Hepatocyte (in vitro differentiated cells): ENCODE measurements at regions not wholly inside any gene's neighbourhood (a gene's known extent, or its start where the extent isn't known, plus 50 kb on each side); places are given as distances from the start of the nearest gene placed in this dataset.

Source experiments
- DNase-seq: peaks from one replicate; pipeline ENCODE4 v3.0.0-alpha.2; 2016; ENCODE audit warnings: low spot score
- H2AFZ ChIP-seq: fragments of 200-600 bp; sonication (generic); 2 replicates; pipeline ENCODE4 v1.6.0; 2016; ENCODE audit warnings: antibody characterized with exemption, mild to moderate bottlenecking
- H3K27ac ChIP-seq: fragments of 200-600 bp; sonication (generic); 2 replicates; pipeline ENCODE4 v1.5.1; 2016; ENCODE audit warnings: mild to moderate bottlenecking
- H3K27me3 ChIP-seq: fragments of 200-600 bp; sonication (generic); 2 replicates; pipeline ENCODE4 v1.6.1; 2016
- H3K36me3 ChIP-seq: fragments of 200-600 bp; sonication (generic); replicated peaks from 2 replicates; pipeline ENCODE4 v1.5.1; 2016; ENCODE audit warnings: low read depth; ENCODE audit not compliant: insufficient read depth
- H3K4me1 ChIP-seq: fragments of 200-600 bp; sonication (generic); 2 replicates; pipeline ENCODE4 v1.5.1; 2016; ENCODE audit warnings: mild to moderate bottlenecking, moderate library complexity; ENCODE audit not compliant: insufficient read depth
- H3K4me2 ChIP-seq: fragments of 200-600 bp; sonication (generic); 2 replicates; pipeline ENCODE4 v1.6.0; 2016
- H3K4me3 ChIP-seq: fragments of 200-600 bp; sonication (generic); 2 replicates; pipeline ENCODE4 v1.5.1; 2016; ENCODE audit warnings: mild to moderate bottlenecking
- H3K79me2 ChIP-seq: fragments of 200-600 bp; sonication (generic); 2 replicates; pipeline ENCODE4 v1.6.0; 2017; ENCODE audit warnings: mild to moderate bottlenecking
- H3K9me2 ChIP-seq: fragments of 200-600 bp; sonication (generic); replicated peaks from 2 replicates; pipeline ENCODE4 v1.6.0; 2017; ENCODE audit warnings: mild to moderate bottlenecking; ENCODE audit not compliant: insufficient read depth
- H3K9me3 ChIP-seq: fragments of 200-600 bp; sonication (generic); 2 replicates; pipeline ENCODE4 v1.5.1; 2016; ENCODE audit warnings: low read depth, mild to moderate bottlenecking
- H4K20me1 ChIP-seq: fragments of 200-600 bp; sonication (generic); 2 replicates; pipeline ENCODE4 v1.6.0; 2016; ENCODE audit warnings: mild to moderate bottlenecking; ENCODE audit not compliant: insufficient read depth, poor library complexity, severe bottlenecking
- EZH2 ChIP-seq: fragments of 200-600 bp; sonication (generic); IDR thresholded peaks from 2 replicates; pipeline ENCODE4 v1.6.1; 2016; ENCODE audit warnings: antibody characterized with exemption, mild to moderate bottlenecking, borderline replicate concordance
- EZH2phosphoT487 ChIP-seq: fragments of 200-600 bp; sonication (generic); IDR thresholded peaks from one replicate; pipeline ENCODE4 v1.6.1; 2018; ENCODE audit warnings: antibody characterized with exemption, mild to moderate bottlenecking, low read depth, moderate library complexity; ENCODE audit not compliant: unreplicated experiment, severe bottlenecking
- WGBS: methylation state at CpG from one replicate; pipeline ENCODE4 v1.1.6; 2016; ENCODE audit warnings: low lambda C conversion rate; ENCODE audit errors: missing lambda C conversion rate; 5-methylcytosine and 5-hydroxymethylcytosine counted together
- TF ChIP-seq, protein P1 (sequence below): fragments of 200-600 bp; sonication (generic); IDR thresholded peaks from 2 replicates; pipeline ENCODE4 v1.5.1; 2016; ENCODE audit warnings: antibody characterized with exemption, mild to moderate bottlenecking; ENCODE audit not compliant: poor library complexity

DNA sequence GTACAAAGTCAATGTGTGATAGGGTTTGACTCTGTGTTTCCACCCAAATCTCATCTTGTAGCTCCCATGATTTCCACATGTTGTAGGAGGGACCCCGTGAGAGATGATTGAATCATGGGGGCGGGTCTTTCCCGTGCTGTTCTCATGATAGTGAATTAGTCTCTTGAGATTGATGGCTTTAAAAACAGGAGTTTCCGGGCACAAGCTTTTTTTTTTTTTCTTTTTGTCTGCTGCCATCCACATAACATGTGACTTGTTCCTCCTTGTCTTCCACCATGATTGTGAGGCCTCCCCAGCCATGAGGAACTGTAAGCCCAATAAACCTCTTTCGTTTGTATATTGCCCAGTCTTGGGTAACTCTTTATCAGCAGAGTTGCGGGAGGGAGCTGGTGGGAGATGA, 259.6 kb downstream of the TUSC7 start:
- Histone ChIP-seq H3K27me3 (no peaks in the 10 kb centered on the region), H3K27ac (no peak overlapping the region), H3K9me3 (no peaks in the 10 kb centered on the region), H3K4me2 (no peak overlapping the region), H3K9me2 (no peaks in the 10 kb centered on the region), H3K79me2 (no peaks in the 10 kb centered on the region), H2AFZ (no peak overlapping the region), H3K4me1 (no peaks in the 10 kb centered on the region), H3K36me3 (no peaks in the 10 kb centered on the region), H4K20me1 (no peaks in the 10 kb centered on the region), H3K4me3 (no peak overlapping the region)
- DNase-seq, result no peak
- TF ChIP-seq EZH2phosphoT487, result no peak
- TF ChIP-seq, protein P1, sequence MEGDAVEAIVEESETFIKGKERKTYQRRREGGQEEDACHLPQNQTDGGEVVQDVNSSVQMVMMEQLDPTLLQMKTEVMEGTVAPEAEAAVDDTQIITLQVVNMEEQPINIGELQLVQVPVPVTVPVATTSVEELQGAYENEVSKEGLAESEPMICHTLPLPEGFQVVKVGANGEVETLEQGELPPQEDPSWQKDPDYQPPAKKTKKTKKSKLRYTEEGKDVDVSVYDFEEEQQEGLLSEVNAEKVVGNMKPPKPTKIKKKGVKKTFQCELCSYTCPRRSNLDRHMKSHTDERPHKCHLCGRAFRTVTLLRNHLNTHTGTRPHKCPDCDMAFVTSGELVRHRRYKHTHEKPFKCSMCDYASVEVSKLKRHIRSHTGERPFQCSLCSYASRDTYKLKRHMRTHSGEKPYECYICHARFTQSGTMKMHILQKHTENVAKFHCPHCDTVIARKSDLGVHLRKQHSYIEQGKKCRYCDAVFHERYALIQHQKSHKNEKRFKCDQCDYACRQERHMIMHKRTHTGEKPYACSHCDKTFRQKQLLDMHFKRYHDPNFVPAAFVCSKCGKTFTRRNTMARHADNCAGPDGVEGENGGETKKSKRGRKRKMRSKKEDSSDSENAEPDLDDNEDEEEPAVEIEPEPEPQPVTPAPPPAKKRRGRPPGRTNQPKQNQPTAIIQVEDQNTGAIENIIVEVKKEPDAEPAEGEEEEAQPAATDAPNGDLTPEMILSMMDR, result no peak
- no peak for TF ChIP-seq EZH2
- 91% methylated on average over 6 of the region's 6 CpGs for WGBS

DNA sequence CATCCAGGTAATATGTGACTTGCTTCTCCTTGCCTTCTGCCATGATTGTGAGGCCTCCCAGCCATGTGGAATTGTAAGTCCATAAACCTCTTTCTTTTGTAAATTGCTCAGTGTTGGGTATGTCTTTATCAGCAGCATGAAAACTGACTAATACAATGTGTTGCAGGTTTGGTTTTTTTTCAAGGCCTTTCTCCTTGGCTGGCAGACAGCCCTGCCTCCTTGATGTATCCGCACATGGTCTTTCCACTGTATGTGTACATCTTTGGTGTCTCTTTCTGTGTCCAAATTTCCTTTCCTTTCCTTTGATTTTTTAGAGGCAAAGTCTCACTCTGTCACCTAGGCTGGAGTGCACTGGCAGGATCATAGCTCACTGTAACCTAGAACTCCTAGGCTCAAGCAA, 260.1 kb downstream of the TUSC7 start:
- Histone ChIP-seq H3K27ac (no peak overlapping the region), H3K4me1 (no peaks in the 10 kb centered on the region), H3K36me3 (no peaks in the 10 kb centered on the region), H3K4me3 (no peak overlapping the region), H3K9me3 (no peaks in the 10 kb centered on the region), H2AFZ (no peak overlapping the region), H3K4me2 (no peak overlapping the region), H3K79me2 (no peaks in the 10 kb centered on the region), H3K9me2 (no peaks in the 10 kb centered on the region), H3K27me3 (no peaks in the 10 kb centered on the region), H4K20me1 (no peaks in the 10 kb centered on the region)
- WGBS, result 100% methylated on average over 1 of the region's 1 CpG
- no peak for TF ChIP-seq EZH2
- TF ChIP-seq, protein P1, result no peak
- TF ChIP-seq EZH2phosphoT487, result no peak
- no peak for DNase-seq

DNA sequence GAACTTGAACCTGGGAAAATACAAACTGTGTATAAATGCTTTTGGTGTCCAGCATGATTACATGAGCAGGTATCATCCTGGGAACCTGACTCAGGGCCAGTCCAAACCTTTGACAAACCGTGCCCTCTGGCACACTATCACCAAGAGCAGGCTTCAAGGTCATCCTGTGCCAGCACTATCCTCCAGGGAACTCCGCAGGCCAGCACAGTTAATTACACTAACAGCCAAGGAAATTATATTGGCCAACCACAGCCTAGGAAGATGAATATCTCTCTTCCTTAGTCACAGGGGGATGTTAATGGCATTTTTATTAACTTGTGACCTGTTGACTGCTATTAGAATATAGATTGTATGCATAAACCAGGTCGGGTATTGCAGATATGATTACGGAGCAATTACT, 262.0 kb downstream of the TUSC7 start:
- no peak overlapping the region for H3K27ac ChIP-seq
- TF ChIP-seq, protein P1, result no peak
- TF ChIP-seq EZH2, result no peak
- no peak for TF ChIP-seq EZH2phosphoT487

DNA sequence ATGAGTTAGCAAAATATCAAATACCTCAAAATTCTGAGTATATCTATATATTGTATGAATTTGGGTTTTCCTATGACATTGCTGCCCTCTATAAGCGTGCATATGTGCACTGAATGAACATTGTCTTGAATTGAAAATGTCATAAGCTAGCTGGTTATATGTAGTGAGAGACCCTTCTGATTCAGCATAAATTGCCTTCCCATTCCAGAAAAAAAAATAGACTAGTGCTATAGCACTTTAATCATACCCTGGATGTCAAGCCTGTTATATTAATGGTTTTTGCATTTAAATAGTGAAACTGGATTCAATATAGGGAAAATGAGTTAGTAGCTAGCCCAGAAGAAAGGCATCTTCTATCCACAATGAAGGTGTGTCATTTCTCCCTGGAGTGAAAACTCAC, 265.1 kb downstream of the TUSC7 start:
- no peaks in the 10 kb centered on the region for H3K9me2 ChIP-seq
- no peaks in the 10 kb centered on the region for H3K27me3 ChIP-seq
- H3K4me1 ChIP-seq, result no peaks in the 10 kb centered on the region
- no peaks in the 10 kb centered on the region for H3K9me3 ChIP-seq
- no peaks in the 10 kb centered on the region for H3K79me2 ChIP-seq
- no peak overlapping the region for H2AFZ ChIP-seq
- H3K4me3 ChIP-seq, result no peak overlapping the region
- no peaks in the 10 kb centered on the region for H4K20me1 ChIP-seq
- no peak overlapping the region for H3K27ac ChIP-seq
- no peak for TF ChIP-seq EZH2
- TF ChIP-seq, protein P1, result no peak
- TF ChIP-seq EZH2phosphoT487, result no peak
- no peak overlapping the region for H3K4me2 ChIP-seq
- H3K36me3 ChIP-seq, result no peaks in the 10 kb centered on the region
- no peak for DNase-seq
- 92% methylated on average over 1 of the region's 1 CpG for WGBS

More for the DNA sequence above, 262.0 kb downstream of the TUSC7 start:
- no peaks in the 10 kb centered on the region for H3K9me2 ChIP-seq
- H2AFZ ChIP-seq, result no peak overlapping the region
- no peaks in the 10 kb centered on the region for H3K27me3 ChIP-seq
- no peak overlapping the region for H3K4me2 ChIP-seq
- no peak for DNase-seq
- no peaks in the 10 kb centered on the region for H3K79me2 ChIP-seq
- H3K9me3 ChIP-seq, result no peaks in the 10 kb centered on the region
- H3K4me1 ChIP-seq, result no peaks in the 10 kb centered on the region
- no peaks in the 10 kb centered on the region for H3K36me3 ChIP-seq
- no peak overlapping the region for H3K4me3 ChIP-seq
- 65% methylated on average over 4 of the region's 4 CpGs for WGBS
- H4K20me1 ChIP-seq, result no peaks in the 10 kb centered on the region
